ENCODE measurements at regions not wholly inside any gene's neighbourhood (a gene's known extent, or its start where the extent isn't known, plus 50 kb on each side); places are given as distances from the start of the nearest gene placed in this dataset.

DNA sequence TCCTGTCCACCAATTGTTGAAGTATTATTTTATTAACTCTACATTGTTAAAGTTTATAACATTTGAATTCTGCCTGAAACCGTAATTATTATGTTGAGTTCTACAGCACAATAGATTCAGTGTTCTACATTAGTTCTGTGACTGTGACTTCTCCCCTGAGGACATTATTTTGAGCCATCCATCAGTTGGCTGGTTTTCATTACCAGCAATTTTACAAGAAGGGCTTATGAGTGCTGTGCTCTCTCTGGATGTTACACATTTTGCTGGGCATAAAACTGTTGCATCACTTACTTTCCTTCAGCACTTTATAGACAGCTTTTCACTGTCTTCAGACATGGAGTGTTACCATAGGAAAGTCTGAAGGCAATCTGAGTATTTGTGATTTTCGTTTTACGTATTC, 118.2 kb upstream of the KITLG start:
- intact Hi-C loops (cut with micrococcal nuclease; ENCODE audit: unreplicated experiment) = no loop called here
- H3K27ac ChIP-seq = no peak overlapping the region

GRCh38 chr12:88693837-88694445, 113.7 kb upstream of the KITLG start:
- Histone ChIP-seq H3K79me2 (ENCODE audit: low read depth) (no peaks in the 10 kb centered on the region), H3K4me1 (replicated peaks; ENCODE audit: insufficient read depth) (no peaks in the 10 kb centered on the region), H3K9me2 (ENCODE audit: insufficient read depth) (no peaks in the 10 kb centered on the region), H2AFZ (no peak overlapping the region), H3K9me3 (ENCODE audit: insufficient read depth, low read depth) (no peaks in the 10 kb centered on the region; the same call in 1 of the 2 replicates), H3K27me3 (ENCODE audit: insufficient read depth, low read depth) (no peaks in the 10 kb centered on the region), H3K4me3 (no peak overlapping the region), H4K20me1 (ENCODE audit: insufficient read depth) (no peaks in the 10 kb centered on the region), H3K36me3 (ENCODE audit: low read depth) (no peaks in the 10 kb centered on the region), H3K4me2 (no peak overlapping the region), H3K27ac (no peak overlapping the region), H3F3A (ENCODE audit: insufficient read depth, low read depth) (no peaks in the 10 kb centered on the region)
- TF ChIP-seq, protein P1, sequence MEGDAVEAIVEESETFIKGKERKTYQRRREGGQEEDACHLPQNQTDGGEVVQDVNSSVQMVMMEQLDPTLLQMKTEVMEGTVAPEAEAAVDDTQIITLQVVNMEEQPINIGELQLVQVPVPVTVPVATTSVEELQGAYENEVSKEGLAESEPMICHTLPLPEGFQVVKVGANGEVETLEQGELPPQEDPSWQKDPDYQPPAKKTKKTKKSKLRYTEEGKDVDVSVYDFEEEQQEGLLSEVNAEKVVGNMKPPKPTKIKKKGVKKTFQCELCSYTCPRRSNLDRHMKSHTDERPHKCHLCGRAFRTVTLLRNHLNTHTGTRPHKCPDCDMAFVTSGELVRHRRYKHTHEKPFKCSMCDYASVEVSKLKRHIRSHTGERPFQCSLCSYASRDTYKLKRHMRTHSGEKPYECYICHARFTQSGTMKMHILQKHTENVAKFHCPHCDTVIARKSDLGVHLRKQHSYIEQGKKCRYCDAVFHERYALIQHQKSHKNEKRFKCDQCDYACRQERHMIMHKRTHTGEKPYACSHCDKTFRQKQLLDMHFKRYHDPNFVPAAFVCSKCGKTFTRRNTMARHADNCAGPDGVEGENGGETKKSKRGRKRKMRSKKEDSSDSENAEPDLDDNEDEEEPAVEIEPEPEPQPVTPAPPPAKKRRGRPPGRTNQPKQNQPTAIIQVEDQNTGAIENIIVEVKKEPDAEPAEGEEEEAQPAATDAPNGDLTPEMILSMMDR (conservative IDR thresholded peaks at IDR 0.05) = no peak
- TF ChIP-seq EZH2 (IDR thresholded peaks at IDR 0.05; ENCODE audit: low read depth) = no peak
- CTCF ChIA-PET = no interaction called here
- intact Hi-C loops (cut with micrococcal nuclease; ENCODE audit: unreplicated experiment) = no loop called here
- no TSS peak for BruUV-seq (replicated peaks)
- no peak for DNase-seq
- POLR2A ChIA-PET (ENCODE audit: unreplicated experiment) = no interaction called here

More for the DNA sequence above, 118.2 kb upstream of the KITLG start:
- no TSS peak for BruUV-seq (replicated peaks)
- Histone ChIP-seq H3K4me1 (replicated peaks; ENCODE audit: insufficient read depth) (no peaks in the 10 kb centered on the region), H4K20me1 (ENCODE audit: insufficient read depth) (no peaks in the 10 kb centered on the region), H2AFZ (no peak overlapping the region), H3K27me3 (ENCODE audit: insufficient read depth, low read depth) (no peaks in the 10 kb centered on the region), H3F3A (ENCODE audit: insufficient read depth, low read depth) (no peaks in the 10 kb centered on the region), H3K9me3 (ENCODE audit: insufficient read depth, low read depth) (no peaks in the 10 kb centered on the region; the same call in 1 of the 2 replicates), H3K4me3 (no peak overlapping the region), H3K36me3 (ENCODE audit: low read depth) (no peaks in the 10 kb centered on the region), H3K4me2 (no peak overlapping the region), H3K9me2 (ENCODE audit: insufficient read depth) (no peaks in the 10 kb centered on the region), H3K79me2 (ENCODE audit: low read depth) (no peaks in the 10 kb centered on the region)
- TF ChIP-seq, protein P1 (conservative IDR thresholded peaks at IDR 0.05) = no peak
- no peak for TF ChIP-seq EZH2 (IDR thresholded peaks at IDR 0.05; ENCODE audit: low read depth)
- no peak for DNase-seq
- ChIA-PET CTCF (no interaction called here), POLR2A (ENCODE audit: unreplicated experiment) (interaction anchor here (0.6 kb wide), 1 partner anchor 29 kb away, joined by 3 read pairs; no protein-coding TSS in a partner anchor)

GRCh38 chr12:88691811-88692210, 111.5 kb upstream of the KITLG start:
- intact Hi-C loops (cut with micrococcal nuclease; ENCODE audit: unreplicated experiment) = no loop called here
- no peaks in the 10 kb centered on the region for H3K9me3 ChIP-seq (ENCODE audit: insufficient read depth, low read depth)
- H2AFZ ChIP-seq = no peak overlapping the region
- no peaks in the 10 kb centered on the region for H3K9me2 ChIP-seq (ENCODE audit: insufficient read depth)
- H3F3A ChIP-seq (ENCODE audit: insufficient read depth, low read depth) = no peaks in the 10 kb centered on the region
- no peaks in the 10 kb centered on the region for H3K36me3 ChIP-seq (ENCODE audit: low read depth)
- H3K4me1 ChIP-seq (replicated peaks; ENCODE audit: insufficient read depth) = no peaks in the 10 kb centered on the region
- ChIA-PET POLR2A (ENCODE audit: unreplicated experiment) (no interaction called here), CTCF (no interaction called here)
- no peak overlapping the region for H3K4me2 ChIP-seq
- TF ChIP-seq, protein P1 (conservative IDR thresholded peaks at IDR 0.05) = no peak
- TF ChIP-seq EZH2 (IDR thresholded peaks at IDR 0.05; ENCODE audit: low read depth) = no peak
- H3K27ac ChIP-seq = no peak overlapping the region
- no peaks in the 10 kb centered on the region for H4K20me1 ChIP-seq (ENCODE audit: insufficient read depth)
- DNase-seq = no peak
- no peak overlapping the region for H3K4me3 ChIP-seq
- no peaks in the 10 kb centered on the region for H3K27me3 ChIP-seq (ENCODE audit: insufficient read depth, low read depth)
- no peaks in the 10 kb centered on the region for H3K79me2 ChIP-seq (ENCODE audit: low read depth)
- no TSS peak for BruUV-seq (replicated peaks)
